ENCODE measurements at regions not wholly inside any gene's neighbourhood (a gene's known extent, or its start where the extent isn't known, plus 50 kb on each side); places are given as distances from the start of the nearest gene placed in this dataset.
A peak's percentile ranks its signal among the peaks of the same experiment; 100 is the strongest.
"Not testable (repeated sequence)": the region's sequence is repeated elsewhere in the genome, so short reads cannot be mapped to it uniquely, and the experiment has no call there.

DNA sequence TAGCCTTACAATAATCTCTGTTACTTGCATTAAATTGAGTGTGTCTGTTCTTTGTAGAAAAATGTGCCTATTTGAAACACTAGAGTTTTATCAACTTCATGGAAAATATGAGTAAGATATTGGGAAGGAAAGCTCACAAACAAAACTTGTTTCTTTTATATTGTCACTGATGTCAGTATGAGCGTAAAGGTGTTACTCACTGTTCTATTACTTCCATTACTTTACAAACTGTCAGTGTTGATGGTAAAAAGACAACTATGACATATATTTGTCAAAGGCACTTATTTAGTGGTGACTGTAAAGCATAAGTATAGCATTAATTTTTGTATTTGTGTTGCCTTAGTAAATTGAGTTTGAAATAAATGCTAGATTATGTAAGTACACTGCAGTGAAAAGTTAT, 193.7 kb upstream of the FLRT2 start:
- no peak for DNase-seq

DNA sequence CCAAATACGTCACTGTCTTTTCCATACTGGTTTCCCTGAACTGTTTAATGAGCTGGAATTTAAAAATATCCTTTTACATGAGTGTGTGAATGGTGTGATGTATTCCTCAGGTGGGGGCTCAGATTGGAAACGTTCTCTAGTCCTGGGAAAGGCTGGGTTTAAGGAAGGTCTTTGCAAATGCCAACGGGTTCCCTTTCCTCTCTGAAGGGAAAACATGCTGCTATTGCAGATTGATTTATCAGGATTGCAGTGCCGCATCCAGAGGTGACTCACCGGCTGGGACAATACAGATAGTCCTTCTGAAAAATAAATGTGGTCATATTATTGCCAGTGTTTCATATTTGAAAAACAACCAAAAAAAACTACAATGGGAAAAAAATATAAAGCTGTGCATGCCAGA, 193.1 kb upstream of the FLRT2 start:
- no peak for DNase-seq

DNA sequence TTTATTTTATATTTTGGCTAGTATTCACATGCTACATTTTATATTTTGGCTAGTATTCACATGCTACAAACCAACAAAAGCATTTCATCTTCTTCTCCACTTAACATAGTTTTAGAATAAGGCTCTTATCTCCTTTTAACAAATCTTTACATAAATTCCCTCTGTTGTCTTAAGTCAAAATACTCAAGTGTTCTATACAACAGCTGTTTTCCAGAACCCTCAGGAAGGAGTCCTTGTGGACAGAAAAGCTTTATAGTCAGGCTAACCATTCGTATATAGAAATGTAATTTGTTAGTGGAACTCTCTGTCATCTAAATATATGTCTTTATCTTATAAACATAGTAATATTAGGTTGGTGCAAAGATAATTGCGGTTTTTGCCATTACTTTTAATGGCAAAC, 191.0 kb upstream of the FLRT2 start:
- no peak for DNase-seq

- DNase-seq: no peak
Observed at GRCh38 chr14:85342858-85343607, 186.9 kb upstream of the FLRT2 start.

DNA sequence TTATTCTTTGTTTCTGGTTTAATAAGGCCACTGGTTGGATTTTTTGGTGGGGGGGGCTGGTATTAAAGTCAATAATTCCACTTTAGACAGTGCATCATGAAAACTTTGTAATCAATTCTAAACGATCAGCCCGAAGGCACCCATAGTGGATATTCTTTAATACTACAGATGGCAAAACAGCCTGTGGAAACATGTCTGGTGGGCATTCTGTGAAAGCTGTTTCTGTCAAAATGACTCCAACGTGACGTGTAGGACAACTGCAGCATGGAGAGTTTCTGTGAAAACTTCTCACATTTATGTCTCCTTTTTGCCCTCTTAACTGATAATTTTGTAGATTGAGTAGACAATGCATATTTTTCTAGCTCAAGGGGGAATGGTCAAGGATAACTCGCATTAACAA, 185.8 kb upstream of the FLRT2 start:
- no peak for DNase-seq

GRCh38 chr14:85344847-85345570, 184.9 kb upstream of the FLRT2 start:
- no peak for DNase-seq

GRCh38 chr14:85350667-85351066, 179.3 kb upstream of the FLRT2 start:
- no peak for DNase-seq

DNA sequence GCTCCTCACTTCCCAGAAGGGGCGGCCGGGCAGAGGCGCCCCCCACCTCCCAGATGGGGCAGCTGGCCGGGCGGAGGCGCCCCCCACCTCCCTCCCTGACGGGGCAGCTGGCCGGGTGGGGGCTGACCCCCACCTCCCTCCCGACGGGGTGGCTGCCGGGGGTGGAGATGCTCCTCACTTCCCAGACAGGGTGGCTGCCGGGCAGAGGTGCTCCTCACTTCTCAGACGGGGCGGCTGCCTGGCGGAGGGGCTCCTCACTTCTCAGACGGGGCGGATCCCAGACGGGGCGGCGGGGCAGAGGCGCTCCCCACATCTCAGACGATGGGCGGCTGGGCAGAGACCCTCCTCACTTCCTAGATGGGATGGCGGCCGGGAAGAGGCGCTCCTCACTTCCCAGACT, 177.4 kb upstream of the FLRT2 start:
- not testable (repeated sequence) for DNase-seq

DNA sequence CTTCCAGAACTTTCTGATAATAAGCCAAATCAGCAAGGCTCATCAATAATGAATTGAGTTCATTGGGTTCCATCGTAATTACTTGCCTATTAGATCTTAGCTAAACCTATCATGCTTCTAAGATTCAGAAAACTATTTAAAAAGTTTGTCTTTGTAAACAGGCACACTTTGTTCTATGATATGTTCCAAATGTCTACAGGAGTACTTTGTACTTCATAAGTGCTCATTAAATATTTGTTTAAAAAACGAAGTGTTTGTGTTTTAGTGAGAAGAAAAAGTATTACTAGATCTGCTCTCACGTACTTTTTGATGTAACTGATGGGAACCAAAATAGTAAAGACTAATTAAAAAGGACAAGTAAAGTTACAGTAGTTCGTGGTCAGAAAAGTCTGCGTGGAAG, 172.8 kb upstream of the FLRT2 start:
- no peak for DNase-seq

GRCh38 chr14:85358136-85358785, 171.7 kb upstream of the FLRT2 start:
- DNase-seq: no peak

- no peak for DNase-seq
Observed at GRCh38 chr14:85359505-85359904, 170.4 kb upstream of the FLRT2 start.

GRCh38 chr14:85363358-85363757, 166.6 kb upstream of the FLRT2 start:
- DNase-seq: no peak

DNA sequence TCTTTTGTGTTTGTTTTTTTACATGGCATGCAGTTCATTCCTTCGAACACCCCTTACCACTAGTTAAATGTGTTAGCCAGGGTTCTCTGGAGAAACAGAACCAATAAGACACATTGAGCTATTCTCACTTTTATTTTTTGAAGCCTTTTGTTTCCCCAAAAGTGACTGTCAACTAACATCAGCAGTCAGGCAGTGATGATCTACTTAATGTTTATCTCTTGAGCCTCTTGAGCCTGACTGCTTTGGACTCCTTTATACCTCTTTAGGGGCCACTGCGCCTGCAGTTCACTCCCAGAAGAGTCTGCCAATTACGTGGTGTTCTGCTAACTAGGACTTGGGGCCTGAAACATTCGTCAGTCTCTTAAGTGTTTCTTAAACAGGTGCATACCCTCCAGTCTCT, 163.7 kb upstream of the FLRT2 start:
- DNase-seq: no peak

DNA sequence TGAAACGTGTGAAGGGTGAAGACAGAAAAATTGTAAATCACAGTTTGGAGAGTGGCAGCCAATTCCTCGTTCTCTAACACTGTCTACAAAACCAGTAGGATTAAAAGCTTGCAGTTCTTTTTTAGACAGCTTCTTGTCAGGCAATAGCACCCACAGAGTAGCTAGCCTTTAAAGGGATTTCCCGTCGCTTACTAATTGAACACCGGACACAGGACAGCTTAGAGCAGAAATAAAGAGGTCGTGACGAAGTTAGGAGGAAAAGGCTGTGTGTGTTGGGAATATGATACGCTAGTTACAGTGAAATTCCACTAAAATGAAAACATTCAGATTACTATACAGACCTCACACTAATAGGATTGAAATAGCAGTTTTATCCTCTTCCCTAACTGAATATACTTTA, 149.1 kb upstream of the FLRT2 start:
- no peak for DNase-seq

DNA sequence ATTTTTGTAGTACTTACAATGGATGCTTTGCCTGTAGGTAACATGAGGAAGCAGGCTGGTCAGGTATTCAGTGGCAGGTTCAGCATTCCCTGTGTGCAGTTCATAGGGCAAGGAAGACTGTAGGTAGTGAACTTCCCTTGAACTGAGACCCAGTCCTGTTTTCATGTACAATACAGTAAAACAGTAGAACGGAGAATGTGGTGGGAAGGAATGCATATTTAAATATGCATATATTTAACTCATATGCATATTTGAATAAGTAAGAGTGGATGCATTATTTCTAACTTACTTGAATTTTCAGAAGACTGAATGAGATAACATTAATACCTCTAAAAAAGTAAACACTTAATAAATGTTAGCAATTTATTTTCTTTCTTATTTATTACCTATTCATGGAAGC, 147.6 kb upstream of the FLRT2 start:
- no peak for DNase-seq

DNA sequence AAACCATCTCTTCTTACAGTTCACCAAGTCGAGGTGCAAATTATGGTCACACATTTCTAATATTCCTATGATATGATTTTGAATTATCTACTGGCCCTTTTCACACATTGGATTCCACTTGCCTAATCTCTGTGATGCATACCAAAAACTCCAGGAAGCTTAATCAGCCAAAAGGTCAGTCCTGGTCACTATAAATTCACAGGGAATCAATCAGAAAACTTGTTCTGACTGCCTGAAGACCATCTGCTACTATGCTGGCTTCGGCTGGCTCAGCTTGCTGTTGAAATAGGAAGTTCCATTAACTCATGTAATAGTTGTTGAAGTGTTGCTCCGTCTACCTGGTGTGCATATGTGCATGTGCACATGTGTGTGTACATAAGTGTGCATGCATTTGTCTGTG, 142.8 kb upstream of the FLRT2 start:
- no peak for DNase-seq

DNA sequence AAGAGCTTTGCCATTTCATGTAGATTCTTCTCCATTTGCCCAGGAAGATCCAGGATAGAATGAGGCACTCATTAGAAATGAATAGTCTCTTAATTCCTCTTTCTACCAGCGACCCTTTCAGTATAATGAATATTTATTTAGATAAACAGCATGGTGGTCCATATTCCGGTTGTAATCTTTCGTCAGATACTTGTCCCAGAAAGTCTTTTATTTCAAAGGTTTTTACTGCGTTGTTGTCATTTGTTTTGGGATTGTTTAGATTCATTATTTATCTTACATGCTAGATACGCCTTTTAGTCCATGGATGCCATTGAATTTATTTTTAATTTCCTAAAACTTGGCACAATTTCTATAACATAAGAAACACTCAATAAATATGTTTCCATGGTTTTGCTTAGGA, 139.7 kb upstream of the FLRT2 start:
- DNase-seq: no peak

DNA sequence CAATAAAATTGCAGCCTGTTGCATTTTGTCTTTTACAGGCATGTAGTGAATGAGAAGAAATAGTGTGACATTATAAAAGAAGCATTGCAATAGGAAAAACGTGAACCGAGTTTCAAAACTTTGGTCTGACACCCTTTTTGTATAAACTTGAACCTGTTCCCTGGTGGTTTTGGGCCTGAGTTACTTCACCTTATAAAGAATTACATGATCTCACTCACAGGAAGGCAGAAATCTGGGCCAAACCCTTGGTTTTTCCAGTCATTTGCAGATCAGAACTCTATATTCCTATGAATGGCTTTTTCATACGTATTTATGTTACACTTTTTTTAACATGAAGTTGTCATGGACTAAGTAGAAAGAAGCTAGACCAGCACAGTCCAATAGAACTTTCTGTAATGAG, 138.5 kb upstream of the FLRT2 start:
- no peak for DNase-seq

DNA sequence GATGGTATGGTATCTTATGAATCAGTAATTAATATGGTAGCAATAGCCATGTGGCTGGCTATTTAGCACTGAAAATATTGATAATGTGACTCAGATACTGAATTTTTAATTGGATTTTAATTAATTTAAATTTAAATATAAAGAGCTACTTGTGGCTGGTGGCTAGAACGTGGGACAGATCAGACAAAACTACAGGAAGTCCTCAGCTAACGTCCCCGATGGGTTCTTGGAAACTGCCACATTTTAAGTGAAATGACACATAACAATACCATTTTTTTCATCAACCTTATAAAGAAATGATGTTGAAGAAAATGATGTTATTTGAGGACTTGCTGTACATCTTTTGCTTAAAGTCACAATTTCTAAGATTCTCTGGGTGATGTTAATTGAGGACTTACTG, 138.1 kb upstream of the FLRT2 start:
- DNase-seq: no peak

GRCh38 chr14:85399186-85399585, 130.8 kb upstream of the FLRT2 start:
- DNase-seq: no peak

DNA sequence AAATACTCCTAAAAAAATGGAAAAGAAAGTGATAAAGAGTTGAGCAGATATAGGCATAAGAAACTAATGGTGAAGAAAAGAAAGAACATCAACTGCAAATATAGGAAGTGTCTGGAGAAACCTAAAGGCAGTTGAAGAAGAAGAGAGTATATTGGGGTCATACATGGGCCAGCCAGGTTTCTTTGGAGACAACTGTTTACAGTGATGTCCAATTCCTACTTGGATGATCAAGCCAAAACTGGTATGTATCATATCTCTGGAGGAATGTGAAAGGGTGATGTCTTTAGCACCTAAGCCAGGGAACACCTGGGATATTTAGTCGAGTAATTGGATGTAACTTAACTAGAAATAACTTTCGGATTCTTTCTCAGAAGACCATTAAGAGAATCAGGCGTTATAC, 129.3 kb upstream of the FLRT2 start:
- DNase-seq: no peak

DNA sequence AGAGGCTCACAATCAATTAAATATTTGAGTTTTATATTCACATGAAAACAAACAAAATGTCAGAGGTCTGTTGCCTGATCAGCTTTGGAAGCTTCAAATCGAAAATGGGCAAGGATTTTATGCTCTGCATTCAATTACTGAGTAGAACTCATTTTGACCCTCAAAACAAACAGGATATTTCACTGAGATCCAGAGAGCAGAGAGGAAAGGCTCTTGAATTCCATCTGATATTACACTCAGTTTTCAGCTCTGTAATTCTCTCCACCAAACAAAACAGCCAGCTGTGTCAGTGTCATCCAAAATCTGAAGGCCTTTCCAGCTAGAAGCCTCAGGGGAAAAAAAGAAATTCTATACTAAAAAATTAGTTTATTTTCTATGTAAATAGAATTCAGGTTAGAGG, 128.6 kb upstream of the FLRT2 start:
- DNase-seq: no peak

DNA sequence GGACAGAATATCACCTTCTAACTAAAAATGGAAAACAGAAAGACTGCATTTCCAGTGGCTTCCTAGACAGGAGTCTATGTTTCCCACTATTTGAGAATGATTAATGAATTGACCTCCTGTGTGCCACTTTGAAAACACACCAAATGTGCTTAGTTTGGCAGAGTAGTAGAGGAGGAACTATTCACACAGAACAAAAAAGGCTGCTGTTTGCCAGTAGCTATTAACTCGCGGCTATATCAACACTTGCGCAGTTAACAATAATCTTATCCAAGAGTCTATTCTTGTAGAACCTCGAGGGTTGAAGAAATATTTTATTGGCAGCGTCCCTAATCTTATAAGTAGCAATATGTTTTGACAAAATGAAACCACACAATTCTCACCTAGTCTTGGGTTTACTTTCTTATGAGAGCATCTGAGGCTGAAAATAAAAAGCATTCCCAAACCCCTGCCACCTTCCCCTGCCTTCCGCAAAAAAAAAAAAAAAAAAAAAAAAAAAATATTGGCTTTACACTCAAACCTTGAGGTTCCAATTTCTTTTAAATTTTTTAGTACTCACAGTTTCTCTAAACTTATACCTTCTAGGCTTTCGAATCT, 127.3 kb upstream of the FLRT2 start:
- peak; percentile 33 for DNase-seq

Data from NCI-H774 (cell line).